Colonic mucosa (tissue), 4 donors: ENCODE measurements at regions not wholly inside any gene's neighbourhood (a gene's known extent, or its start where the extent isn't known, plus 50 kb on each side); places are given as distances from the start of the nearest gene placed in this dataset.
A peak's percentile ranks its signal among the peaks of the same experiment; 100 is the strongest.

Experiments used
- DNase-seq: peaks from one replicate; pipeline ENCODE4 v3.0.0-alpha.2; 2020
- H3K27ac ChIP-seq: fragments of 200-600 bp; one replicate; pipeline ENCODE4 v1.8.0; 2021
- H3K27me3 ChIP-seq: fragments of 200-600 bp; one replicate; pipeline ENCODE4 v1.8.0; 2021
- H3K36me3 ChIP-seq: fragments of 200-600 bp; one replicate; pipeline ENCODE4 v1.8.0; 2021
- H3K4me1 ChIP-seq: fragments of 200-600 bp; one replicate; pipeline ENCODE4 v1.8.0; 2021; ENCODE audit warnings: mild to moderate bottlenecking
- H3K4me3 ChIP-seq: fragments of 200-600 bp; one replicate; pipeline ENCODE4 v1.8.0; 2021
- H3K9ac ChIP-seq, 2 donors: one replicate each; pipeline ENCODE4 v1.7.0; 2013; ENCODE audit warnings: control low read depth in 2 of 2, low read depth in 2 of 2, low read length in 2 of 2
- H3K9me3 ChIP-seq: fragments of 200-600 bp; one replicate; pipeline ENCODE4 v1.8.0; 2021
- CTCF ChIP-seq: fragments of 200-600 bp; IDR thresholded peaks from one replicate; pipeline ENCODE4 v1.8.0; 2022; ENCODE audit warnings: antibody characterized with exemption, mild to moderate bottlenecking
- intact Hi-C: fragments of 100-400 bp; cut with DNase I; formaldehyde crosslinking; loops from one replicate; pipeline ENCODE4 v1.14.1; 2022
- donor health status: healthy.
- donor health status: DM: no; HTN: no; CAD: no.
- donor health status: DM: no; HTN: no; CAD: no.

DNA sequence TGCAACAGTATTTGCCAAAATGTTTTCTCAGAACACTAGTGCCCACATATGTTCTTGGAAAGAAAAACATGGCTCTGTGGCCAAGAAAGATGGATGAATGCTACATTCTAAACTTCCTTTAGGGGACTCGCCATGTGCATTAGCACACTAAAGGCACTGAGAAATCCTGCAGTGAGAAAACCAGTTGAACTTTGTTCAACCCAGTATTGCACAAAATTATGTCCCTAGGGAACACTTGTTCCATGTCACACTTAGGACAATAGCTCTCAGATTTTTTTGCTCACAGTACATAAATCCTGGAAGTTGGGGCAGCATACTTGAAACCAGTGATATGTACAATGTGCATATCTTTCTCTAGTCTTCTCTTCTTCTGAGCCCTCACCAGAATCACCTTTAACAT is 96.6 kb downstream of the ADRB2 start:
- intact Hi-C loops, result no loop called here

DNA sequence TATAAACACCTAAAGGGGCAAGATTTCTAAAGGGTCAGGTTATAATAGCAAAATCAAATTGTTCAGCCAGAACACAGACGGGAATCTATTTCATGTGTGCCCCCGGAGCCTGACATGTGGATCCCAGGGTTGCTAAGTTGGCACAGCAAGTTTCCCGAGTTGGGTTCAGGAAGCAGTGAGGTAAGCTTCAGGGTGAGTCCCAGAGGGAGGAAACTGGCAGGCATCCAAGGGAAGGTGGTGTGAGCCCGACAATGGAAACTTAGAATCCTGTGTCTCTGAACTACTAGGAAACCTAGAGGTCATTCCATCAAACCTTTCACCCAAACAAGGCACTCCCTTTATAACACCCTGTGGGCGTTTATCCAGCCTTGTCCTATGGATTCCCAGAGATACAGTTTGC is 98.4 kb downstream of the ADRB2 start:
- H3K4me1 ChIP-seq, result no peaks in the 10 kb centered on the region
- peak; percentile 78 for DNase-seq
- H3K27me3 ChIP-seq, result no peaks in the 10 kb centered on the region
- no peaks in the 10 kb centered on the region for H3K9me3 ChIP-seq
- intact Hi-C loops, result no loop called here
- no peak overlapping the region for H3K9ac ChIP-seq
- TF ChIP-seq CTCF, result no peak
- no peak overlapping the region for H3K27ac ChIP-seq
- no peaks in the 10 kb centered on the region for H3K36me3 ChIP-seq
- no peak overlapping the region for H3K4me3 ChIP-seq

More for the DNA sequence above, 96.6 kb downstream of the ADRB2 start:
- H3K4me3 ChIP-seq, result no peak overlapping the region
- no peaks in the 10 kb centered on the region for H3K27me3 ChIP-seq
- no peak overlapping the region for H3K9ac ChIP-seq
- no peaks in the 10 kb centered on the region for H3K9me3 ChIP-seq
- no peaks in the 10 kb centered on the region for H3K36me3 ChIP-seq
- no peaks in the 10 kb centered on the region for H3K4me1 ChIP-seq
- no peak for TF ChIP-seq CTCF
- DNase-seq, result no peak
- H3K27ac ChIP-seq, result no peak overlapping the region

- no peak overlapping the region for H3K4me3 ChIP-seq
- H3K27me3 ChIP-seq, result no peaks in the 10 kb centered on the region
- H3K27ac ChIP-seq, result no peak overlapping the region
- intact Hi-C loops, result no loop called here
- no peak for DNase-seq
- no peaks in the 10 kb centered on the region for H3K9me3 ChIP-seq
- H3K9ac ChIP-seq, result no peak overlapping the region
- no peaks in the 10 kb centered on the region for H3K36me3 ChIP-seq
- no peaks in the 10 kb centered on the region for H3K4me1 ChIP-seq
- no peak for TF ChIP-seq CTCF
Observed at GRCh38 chr5:148926207-148926606, 99.8 kb downstream of the ADRB2 start.

DNA sequence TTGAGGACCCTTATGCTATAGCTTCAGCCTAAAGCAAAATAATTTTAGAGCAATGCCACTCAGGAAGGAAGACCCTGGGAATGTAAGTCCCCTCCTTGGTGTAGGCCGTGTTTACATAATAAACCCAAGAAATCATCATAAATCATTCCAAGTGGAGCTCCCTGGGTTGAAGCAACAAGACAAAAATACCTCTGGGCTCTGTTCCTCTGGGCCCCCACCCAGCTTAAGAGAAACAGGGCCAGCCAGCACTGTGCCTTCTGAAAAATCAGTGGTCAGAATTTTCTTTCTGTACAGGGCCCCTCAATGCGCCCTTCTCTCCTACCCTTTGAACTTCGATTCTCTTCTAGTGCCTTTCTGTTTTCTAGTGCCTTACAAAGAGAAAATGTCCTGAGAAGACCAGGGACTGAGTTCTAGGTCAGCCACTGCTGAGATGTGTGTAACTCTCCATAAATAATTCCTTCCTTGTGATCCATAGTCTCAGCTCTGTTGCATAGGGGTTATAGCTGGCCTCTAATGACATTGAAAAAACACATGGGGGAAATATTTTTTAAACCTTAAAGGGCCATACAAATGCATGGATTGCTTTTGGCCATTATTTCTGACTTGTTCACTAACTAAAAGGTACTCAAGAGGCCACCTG is 101.0 kb downstream of the ADRB2 start:
- DNase-seq, result no peak
- no peak overlapping the region for H3K4me3 ChIP-seq

GRCh38 chr5:148928141-148928540 is 101.7 kb downstream of the ADRB2 start:
- no peak for DNase-seq
- intact Hi-C loops, result no loop called here
- Histone ChIP-seq H3K4me1 (no peaks in the 10 kb centered on the region), H3K9me3 (no peaks in the 10 kb centered on the region), H3K4me3 (no peak overlapping the region), H3K27ac (no peak overlapping the region), H3K27me3 (no peaks in the 10 kb centered on the region), H3K36me3 (no peaks in the 10 kb centered on the region), H3K9ac (no peak overlapping the region)
- TF ChIP-seq CTCF, result no peak

More for the DNA sequence above, 101.0 kb downstream of the ADRB2 start:
- no peak for TF ChIP-seq CTCF
- Histone ChIP-seq H3K4me1 (no peaks in the 10 kb centered on the region), H3K36me3 (no peaks in the 10 kb centered on the region), H3K9me3 (no peaks in the 10 kb centered on the region), H3K27me3 (no peaks in the 10 kb centered on the region), H3K27ac (no peak overlapping the region), H3K9ac (no peak overlapping the region)
- intact Hi-C loops, result no loop called here
